ENCODE measurements at regions not wholly inside any gene's neighbourhood (a gene's known extent, or its start where the extent isn't known, plus 50 kb on each side); places are given as distances from the start of the nearest gene placed in this dataset.

DNA sequence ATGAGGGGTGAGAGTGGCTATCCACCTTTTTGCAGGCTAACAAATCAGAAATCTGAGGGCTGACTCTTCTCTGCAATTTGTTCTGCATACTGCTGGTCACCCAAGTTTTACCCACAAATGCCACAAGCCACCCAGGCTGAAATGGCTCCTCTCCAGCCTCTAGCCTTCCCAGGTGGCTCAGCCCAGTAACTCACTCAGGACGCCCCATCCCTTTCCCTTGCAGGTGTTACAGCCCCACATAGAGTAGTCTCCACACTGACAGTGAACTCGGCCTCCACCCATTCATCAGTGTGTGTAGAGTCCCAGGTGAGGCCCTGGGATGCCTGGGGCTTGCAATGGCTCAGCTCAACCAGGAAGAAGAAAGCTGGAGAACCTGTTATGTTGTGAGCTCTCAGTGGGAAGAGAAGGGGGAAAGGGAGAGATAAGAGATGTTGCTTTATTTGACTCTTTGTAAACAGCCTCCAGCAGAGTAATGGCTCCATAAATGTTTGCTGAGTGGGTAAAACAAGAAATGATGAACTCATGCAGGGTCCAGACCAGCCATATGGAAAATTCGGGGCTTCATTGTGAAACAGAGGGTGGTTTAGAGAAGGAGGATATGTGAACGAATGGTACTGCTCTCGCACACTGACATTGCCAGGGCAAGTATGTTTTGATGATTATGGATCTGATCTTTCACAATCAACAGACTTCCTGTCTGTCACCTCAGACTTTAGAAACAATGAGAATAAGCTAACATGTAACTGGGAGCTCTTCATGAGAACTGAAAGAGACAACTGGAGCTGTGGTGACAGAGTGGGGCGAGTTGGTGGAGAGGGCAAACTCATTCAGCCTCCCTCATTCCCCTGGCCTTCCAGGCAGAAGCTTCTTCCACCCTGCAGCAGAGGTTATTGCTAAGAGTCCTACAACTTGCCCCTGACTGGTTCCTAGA is 74.2 kb upstream of the RFC3 start:
- in situ Hi-C loops (cut with HindIII; ENCODE audit: low pct_ligation_motif_present, low sequenced_read_pairs) = no loop called here
- no peaks in the 10 kb centered on the region for H3K36me3 ChIP-seq (replicated peaks)
- no peak overlapping the region for H3K27ac ChIP-seq

DNA sequence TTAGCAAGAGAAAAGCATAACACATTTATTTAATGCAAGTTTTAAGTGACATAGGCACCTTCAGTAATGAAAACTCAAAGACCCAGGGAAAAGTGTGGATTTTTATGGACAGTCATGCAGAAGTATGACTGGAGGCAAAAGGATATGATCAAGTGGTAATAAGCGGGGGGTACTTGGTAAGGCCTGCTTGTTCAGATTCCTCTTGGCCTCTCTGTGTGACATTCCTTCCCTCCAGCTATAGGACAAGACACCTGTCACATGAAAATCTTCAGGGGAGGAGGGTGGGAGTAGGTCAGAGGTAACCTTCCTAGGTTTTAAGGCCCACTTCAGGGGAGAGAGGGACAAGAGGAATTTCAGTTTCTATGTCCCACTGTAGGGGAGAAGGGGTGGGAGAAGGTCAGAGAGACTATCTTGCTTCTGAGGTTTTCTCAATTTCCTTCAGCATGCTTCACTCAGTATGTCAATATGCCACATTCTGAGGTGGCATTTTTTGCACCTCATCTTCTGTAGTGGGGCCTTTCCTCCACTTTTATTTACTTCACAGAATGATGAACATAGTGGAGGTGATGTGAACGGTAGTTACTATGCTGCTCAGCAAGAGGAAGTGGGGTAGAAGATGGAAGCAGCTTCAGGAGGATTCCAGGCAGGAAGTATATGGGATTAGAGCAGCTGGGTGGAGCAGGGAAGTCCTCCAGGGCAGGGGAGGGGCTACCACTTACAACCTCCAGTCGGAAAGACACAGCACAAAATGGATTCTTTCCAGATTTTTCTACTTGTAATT is 73.2 kb upstream of the RFC3 start:
- in situ Hi-C loops (cut with HindIII; ENCODE audit: low pct_ligation_motif_present, low sequenced_read_pairs) = no loop called here
- no peak for TF ChIP-seq CTCF (IDR thresholded peaks at IDR 0.05; ENCODE audit: low read depth, low read length, missing control alignments)
- H3K4me3 ChIP-seq (ENCODE audit: low read depth, low read length) = no peak overlapping the region
- no peak overlapping the region for H3K27ac ChIP-seq
- no peak for DNase-seq
- H3K36me3 ChIP-seq (replicated peaks) = no peaks in the 10 kb centered on the region
- H3K27me3 ChIP-seq (replicated peaks) = no peaks in the 10 kb centered on the region

More for the DNA sequence above, 74.2 kb upstream of the RFC3 start:
- Histone ChIP-seq H3K4me3 (ENCODE audit: low read depth, low read length) (no peak overlapping the region), H3K27me3 (replicated peaks) (no peaks in the 10 kb centered on the region)
- TF ChIP-seq CTCF (IDR thresholded peaks at IDR 0.05; ENCODE audit: low read depth, low read length, missing control alignments) = no peak
- no peak for DNase-seq

DNA sequence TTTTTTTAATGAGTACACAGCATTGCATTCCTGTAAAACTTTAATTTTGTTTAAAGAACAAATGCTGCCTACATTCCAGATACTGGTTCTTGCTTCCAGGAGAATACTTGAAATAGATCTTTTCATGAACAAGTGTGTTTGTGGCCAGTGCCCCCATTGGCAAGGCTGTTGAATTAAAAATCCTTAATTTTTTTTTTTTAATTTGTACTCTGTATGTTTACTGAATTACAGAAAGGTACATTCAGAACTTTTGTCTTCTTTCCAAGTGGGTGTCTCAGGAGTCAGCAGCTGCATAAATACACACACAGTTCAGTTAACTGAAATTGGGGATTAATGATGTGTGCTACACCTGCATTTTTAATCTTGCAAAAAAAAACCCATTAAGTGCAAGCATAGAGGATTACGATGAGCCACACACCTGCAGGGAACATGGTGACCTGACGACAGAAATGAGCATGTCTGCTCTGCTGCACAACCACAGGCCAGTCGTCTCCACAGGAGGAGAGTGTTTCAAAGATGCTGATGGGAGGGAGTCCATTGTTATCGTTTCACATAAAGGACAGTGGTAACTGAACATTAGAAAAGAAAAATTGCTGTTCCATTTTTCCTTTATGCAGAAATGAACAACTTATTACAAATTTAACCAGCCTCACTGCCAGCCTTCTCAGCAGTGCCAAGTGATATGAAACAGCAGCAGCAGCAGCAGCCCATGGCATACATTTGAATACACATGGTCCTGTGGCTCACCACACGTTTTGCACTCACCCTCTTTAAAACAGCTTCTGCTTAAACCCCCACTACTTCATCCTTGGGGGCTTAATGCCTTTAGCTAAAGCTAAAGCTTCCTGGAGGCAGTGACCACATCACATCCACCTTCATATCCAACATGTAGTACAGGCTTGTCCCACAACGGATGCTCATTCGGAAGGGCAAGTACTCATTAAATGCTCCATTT is 72.3 kb upstream of the RFC3 start:
- DNase-seq = no peak
- Histone ChIP-seq H3K27ac (no peak overlapping the region), H3K27me3 (replicated peaks) (no peaks in the 10 kb centered on the region), H3K4me3 (ENCODE audit: low read depth, low read length) (no peak overlapping the region), H3K36me3 (replicated peaks) (no peaks in the 10 kb centered on the region)
- in situ Hi-C loops (cut with HindIII; ENCODE audit: low pct_ligation_motif_present, low sequenced_read_pairs) = no loop called here
- TF ChIP-seq CTCF (IDR thresholded peaks at IDR 0.05; ENCODE audit: low read depth, low read length, missing control alignments) = no peak

DNA sequence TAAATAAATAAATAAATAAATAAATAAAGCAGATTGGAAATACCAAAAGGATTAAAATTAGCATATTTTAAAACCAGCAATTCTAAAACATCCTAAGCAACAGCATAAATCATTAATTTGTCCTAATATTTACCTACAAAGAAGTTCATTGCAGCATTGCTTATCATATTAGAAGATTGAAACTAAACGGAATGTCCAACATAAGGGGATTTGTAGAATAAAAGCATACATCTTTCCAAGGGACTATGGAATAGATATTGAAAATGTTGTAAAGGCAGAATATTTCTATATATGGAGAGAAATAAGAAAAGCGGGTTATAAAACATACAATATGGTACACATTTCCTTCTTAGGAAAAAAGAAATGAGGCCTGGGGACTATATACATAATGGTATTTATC is 71.1 kb upstream of the RFC3 start:
- in situ Hi-C loops (cut with HindIII; ENCODE audit: low pct_ligation_motif_present, low sequenced_read_pairs) = no loop called here
- TF ChIP-seq CTCF (IDR thresholded peaks at IDR 0.05; ENCODE audit: low read depth, low read length, missing control alignments) = no peak
- DNase-seq = no peak
- Histone ChIP-seq H3K27me3 (replicated peaks) (no peaks in the 10 kb centered on the region), H3K4me3 (ENCODE audit: low read depth, low read length) (no peak overlapping the region), H3K27ac (no peak overlapping the region), H3K36me3 (replicated peaks) (no peaks in the 10 kb centered on the region)

DNA sequence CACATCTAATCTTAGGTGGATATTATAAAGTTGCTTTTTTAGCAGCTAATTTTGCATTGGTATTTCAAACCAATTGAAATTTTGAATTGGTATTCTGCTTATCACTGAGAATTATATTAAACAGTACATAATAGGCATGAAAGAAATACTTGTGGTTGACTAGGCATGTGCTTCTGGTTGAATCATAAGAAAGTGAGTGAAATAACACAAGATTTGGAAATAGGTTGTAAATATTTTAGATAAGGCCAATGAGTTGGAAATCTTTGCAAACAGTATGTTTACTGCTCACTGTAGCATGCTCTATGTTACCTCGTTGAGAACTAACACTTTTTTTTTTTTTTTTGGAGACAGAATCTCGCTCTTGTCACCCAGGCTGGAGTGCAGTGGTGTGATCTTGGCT is 66.8 kb upstream of the RFC3 start:
- DNase-seq = peak; percentile 12
- Histone ChIP-seq H3K4me3 (ENCODE audit: low read depth, low read length) (no peak overlapping the region), H3K27ac (no peak overlapping the region), H3K27me3 (replicated peaks) (no peaks in the 10 kb centered on the region), H3K36me3 (replicated peaks) (no peaks in the 10 kb centered on the region)
- in situ Hi-C loops (cut with HindIII; ENCODE audit: low pct_ligation_motif_present, low sequenced_read_pairs) = no loop called here
- no peak for TF ChIP-seq CTCF (IDR thresholded peaks at IDR 0.05; ENCODE audit: low read depth, low read length, missing control alignments)
